ENCODE measurements at regions not wholly inside any gene's neighbourhood (a gene's known extent, or its start where the extent isn't known, plus 50 kb on each side); places are given as distances from the start of the nearest gene placed in this dataset.

- TF ChIP-seq CTCF (IDR thresholded peaks at IDR 0.05) (no peak), POLR2A (IDR thresholded peaks at IDR 0.05) (no peak), POLR2AphosphoS5 (IDR thresholded peaks at IDR 0.05) (no peak)
Observed at GRCh38 chr3:83438188-83438587, 1520.6 kb upstream of the CADM2 start.

Measured in prostate gland (tissue), 2 donors.